ENCODE measurements at regions not wholly inside any gene's neighbourhood (a gene's known extent, or its start where the extent isn't known, plus 50 kb on each side); places are given as distances from the start of the nearest gene placed in this dataset.
"Not testable (repeated sequence)": the region's sequence is repeated elsewhere in the genome, so short reads cannot be mapped to it uniquely, and the experiment has no call there.

- no peak for DNase-seq
These were observed 237.2 kb downstream of the EMP1 start for GRCh38 chr12:13433768-13434167.

DNA sequence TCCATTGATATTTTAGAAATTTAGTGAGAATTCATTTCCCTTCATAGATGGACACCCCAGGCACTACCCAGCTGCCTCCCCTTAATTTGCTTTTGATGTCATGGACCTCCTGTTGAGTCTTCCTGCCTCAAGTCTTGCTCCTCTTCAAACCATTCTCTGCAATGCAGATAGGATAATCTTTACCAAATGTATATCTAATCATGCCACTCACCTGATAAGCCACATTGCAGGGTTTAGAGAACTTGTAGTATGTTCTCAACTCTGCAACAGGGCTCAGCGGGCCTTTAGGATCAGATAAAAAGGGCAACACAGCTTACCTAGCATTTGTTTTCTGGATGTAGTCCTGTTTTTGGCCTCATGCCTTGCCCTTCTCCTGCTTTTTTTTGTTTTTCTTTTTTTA lies 234.5 kb downstream of the EMP1 start:
- no peak for DNase-seq

DNA sequence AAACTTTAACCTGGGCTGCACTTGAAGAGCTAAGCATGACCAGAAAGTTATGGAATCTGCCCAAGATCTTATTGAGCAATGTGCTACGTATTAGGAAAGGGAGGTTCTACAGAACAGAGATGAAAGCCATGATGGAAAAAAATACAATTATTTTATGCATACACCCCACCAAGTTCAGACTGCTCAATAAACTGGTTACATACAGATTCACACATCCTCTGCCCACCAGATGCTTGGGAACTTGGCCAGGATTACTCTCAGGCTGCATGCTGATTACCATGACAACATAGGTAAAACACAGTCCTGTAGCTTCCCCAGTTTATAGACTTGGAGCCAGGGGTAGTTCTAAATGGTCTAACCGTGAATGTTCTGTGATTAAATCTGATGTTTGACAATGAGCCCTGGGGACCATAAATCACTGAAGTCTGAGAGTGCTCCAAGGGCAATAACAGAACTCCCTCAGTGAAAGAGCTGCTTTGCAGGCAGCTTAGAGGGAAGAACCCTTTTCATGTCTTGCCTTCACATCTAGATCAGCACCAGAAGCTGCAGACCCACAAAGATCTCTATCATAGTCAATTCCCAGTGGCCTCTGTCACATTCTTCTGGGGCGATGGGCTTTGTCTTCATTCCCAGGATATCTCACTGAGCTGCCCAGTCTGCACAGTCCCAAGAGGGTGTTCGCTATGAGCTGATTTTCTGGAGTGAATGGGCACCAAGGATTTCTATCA lies 232.2 kb downstream of the EMP1 start:
- peak; percentile 62 for DNase-seq

DNA sequence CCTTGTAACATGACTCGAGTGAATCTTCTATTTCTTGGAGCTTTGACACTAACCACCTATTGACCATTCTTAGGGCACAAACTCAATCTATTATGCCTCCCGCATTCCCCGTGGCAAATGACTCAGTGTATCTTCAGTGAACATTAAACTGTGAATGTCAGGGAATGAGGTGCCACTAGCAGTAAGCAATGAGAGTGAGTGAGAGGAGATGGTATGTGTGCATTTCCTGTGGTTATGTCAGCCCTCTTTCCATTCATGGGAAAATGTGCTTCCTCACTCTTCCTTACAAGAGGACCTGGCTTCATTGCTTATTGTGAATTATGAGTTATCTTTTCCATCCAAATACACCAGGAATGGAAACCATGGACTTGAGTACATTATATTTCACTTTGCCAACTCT lies 229.2 kb downstream of the EMP1 start:
- DNase-seq, result no peak

- no peak for DNase-seq
These were observed 225.8 kb downstream of the EMP1 start for GRCh38 chr12:13422291-13422690.

DNA sequence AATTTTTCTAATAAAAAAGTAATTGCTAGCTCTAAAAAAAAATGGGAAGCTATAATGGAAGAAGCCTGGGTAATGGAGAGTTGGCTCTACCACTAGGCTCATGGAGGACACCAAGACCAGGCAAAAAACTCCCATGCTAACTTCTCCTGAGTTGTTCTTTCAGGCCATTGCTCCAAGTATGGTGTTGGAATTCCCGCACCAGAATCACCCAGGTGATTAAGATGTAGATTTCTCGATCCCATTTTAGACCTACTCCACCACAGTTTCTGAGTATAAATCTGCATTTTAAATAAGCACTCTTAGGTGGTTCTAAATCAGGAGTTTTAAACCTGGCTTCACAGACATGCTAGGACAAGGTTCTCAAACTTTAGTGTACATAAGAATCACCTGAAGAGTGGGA lies 221.0 kb downstream of the EMP1 start:
- DNase-seq, result no peak

- no peak for DNase-seq
These were observed 214.8 kb downstream of the EMP1 start for GRCh38 chr12:13411287-13411686.

GRCh38 chr12:13405961-13406703 lies 209.6 kb downstream of the EMP1 start:
- no peak for DNase-seq

- no peak for DNase-seq
These were observed 208.3 kb downstream of the EMP1 start for GRCh38 chr12:13404631-13405473.

- DNase-seq, result no peak
These were observed 207.6 kb downstream of the EMP1 start for GRCh38 chr12:13404111-13404628.

DNA sequence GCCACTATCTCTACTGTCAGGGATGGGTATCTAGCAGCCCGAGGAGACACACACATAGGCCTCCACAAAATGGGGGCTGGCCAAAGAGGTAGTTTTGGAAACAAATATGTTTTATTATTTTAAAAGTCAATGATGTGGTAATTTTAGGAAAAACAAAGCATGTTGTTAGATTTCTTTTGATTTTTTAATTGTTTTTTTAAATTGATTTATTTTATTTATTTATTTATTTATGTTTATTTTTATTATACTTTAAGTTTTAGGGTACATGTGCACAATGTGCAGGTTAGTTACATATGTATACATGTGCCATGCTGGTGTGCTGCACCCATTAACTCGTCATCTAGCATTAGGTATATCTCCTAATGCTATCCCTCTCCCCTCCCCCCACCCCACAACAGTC lies 194.8 kb downstream of the EMP1 start:
- DNase-seq, result not testable (repeated sequence)

GRCh38 chr12:13390918-13391317 lies 194.4 kb downstream of the EMP1 start:
- no peak for DNase-seq

DNA sequence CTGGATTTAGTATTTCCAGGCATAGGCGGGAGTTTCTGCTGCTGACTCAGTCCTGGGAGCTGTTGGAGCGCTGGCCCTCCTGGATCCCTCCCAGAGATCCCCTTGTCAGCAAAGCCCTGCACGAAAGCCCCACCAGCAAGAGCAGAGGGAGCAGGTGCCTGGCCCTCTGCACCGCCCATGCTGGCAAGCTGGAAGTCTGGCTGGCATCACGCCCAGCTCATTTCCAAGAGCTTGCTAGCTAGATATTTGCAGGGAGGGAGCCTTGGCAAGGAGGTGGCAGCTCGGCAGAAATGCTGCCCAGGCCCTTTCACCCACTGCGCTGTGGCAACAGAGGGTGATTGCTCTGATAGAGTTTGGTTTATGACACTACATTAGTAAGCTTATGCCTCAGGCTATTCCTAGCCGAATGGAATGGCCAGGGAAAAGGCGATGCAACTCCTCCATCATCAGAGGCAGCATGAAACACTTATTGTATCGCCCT lies 193.9 kb downstream of the EMP1 start:
- peak; percentile 97 for DNase-seq

- DNase-seq, result no peak
These were observed 190.6 kb downstream of the EMP1 start for GRCh38 chr12:13387101-13387500.

GRCh38 chr12:13386323-13387039 lies 190.0 kb downstream of the EMP1 start:
- DNase-seq, result no peak

GRCh38 chr12:13383379-13383778 lies 186.9 kb downstream of the EMP1 start:
- no peak for DNase-seq

GRCh38 chr12:13380297-13380696 lies 183.8 kb downstream of the EMP1 start:
- DNase-seq, result no peak

DNA sequence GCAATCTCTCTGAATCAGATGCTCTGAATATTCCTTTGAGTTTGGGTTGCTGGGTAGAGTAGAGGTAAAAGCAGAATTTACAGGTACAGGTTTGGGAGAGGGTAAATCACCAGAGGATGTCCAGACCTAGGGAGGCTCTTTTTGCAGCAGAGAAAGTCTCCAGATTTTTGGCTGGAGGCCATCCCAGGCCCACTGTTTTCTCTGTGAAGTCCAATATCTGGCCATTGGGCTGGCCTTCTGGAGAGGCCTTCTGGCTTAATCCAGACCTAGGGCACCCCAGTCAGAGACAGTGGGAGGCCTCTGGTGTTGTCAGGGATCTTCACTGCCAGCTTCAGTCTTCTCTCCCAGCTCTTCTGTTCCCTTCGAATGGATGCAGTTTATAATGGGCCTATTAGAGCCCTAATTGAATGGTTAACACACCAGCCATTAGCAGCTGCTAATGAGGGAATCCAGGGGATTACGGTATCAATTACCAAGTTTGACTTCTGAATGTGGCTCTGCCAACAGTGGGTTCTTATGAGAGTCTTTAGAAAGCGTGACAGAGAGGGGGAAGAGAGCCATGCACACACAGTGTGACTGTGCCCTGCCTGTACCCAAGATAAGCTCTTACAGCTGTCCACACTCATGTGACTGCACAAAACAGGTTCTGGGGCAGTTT lies 183.1 kb downstream of the EMP1 start:
- DNase-seq, result no peak

DNA sequence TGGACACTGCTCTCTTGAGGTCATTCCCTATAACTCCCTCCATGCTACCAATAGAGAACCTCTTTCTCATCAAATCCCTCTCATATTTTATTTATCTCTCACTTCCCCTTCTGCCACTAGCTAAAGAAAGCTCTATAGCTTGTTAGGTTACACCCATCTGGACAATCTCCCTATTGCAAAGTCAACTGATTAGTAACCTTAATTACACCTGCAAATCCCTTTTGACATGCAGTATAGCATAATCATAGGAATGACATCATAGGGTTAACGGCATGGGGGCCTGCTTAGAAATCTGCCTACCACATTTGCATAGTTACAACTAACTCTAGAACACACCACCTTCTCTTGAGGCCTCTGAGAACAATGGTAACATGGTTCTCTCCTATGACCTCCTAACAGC lies 181.2 kb downstream of the EMP1 start:
- no peak for DNase-seq

DNA sequence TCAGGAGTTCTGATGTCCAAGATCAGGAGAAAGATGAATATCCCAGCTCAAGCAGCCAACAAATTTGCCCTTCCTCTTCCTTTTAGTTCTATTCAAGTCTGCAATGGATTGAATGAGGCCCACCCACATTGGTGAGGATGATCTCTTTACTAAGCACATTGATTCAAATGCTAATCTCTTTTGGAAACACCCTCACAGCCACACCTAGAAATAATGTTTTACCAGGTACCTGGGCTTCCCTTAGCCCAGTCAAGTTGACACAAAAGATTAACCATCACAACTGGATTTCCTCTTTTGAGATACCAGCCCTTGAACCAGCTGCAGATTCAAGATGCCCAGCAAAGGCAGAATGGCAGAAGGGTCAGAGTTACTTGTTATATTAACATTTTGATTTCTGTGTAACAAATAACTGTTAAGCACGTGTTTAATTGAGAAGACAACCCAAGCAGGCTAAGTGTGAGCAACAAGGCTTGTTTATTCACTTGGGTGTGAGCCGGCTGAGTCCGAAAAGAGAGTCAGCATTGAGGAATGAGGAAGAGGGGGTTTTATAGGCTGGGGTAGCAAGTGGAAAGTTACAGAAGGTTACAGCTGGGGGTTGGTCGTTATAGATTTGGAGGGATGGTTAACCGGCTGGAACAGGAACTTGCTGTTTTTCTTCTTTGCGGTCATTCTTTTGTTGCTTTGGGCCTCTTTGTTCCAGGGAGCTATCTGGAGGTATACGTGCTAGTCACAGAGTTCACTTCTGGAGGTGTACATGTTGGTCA lies 180.3 kb downstream of the EMP1 start:
- DNase-seq, result no peak
